ENCODE measurements at regions not wholly inside any gene's neighbourhood (a gene's known extent, or its start where the extent isn't known, plus 50 kb on each side); places are given as distances from the start of the nearest gene placed in this dataset.

DNA sequence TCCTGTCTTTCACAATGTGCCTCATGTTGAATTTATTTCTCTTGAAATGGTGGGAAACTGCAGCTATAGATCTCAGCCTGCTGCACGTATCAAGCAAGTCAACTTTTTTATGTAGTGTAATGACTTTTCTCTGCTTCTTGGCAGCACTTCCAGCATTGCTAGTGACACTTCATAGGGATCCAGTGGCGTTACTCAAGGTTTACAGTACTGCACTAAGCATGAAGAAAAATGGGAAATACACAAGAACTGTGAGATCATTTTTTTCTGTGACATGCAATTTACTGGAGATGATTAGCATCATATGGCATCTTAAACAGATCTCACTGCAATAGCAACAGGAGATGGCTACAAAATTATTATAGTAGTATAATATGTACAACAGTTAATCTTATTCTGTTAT lies 90.9 kb downstream of the POLR1F start:
- DNase-seq: no peak
- Mint-ChIP-seq H3K9me3 (peaks cover 2 to 11% of the 10 kb centered on the region in 2 donors), H3K36me3 (peaks cover under 1% of the 10 kb centered on the region), H3K4me1 (no peaks in the 10 kb centered on the region), H3K4me3 (no peak overlapping the region), H3K27ac (no peak overlapping the region), H3K27me3 (ENCODE audit: low read depth in 2 of 2) (no peaks in the 10 kb centered on the region)
- no peaks in the 10 kb centered on the region for H3K27me3 ChIP-seq (ENCODE audit: control insufficient read depth, insufficient read depth, low read length)
- H3K4me1 ChIP-seq (ENCODE audit: control insufficient read depth, insufficient read depth, low read length): no peaks in the 10 kb centered on the region
- WGBS (ENCODE audit: insufficient coverage): 77% methylated on average over 2 of the region's 2 CpGs
- H3K9me3 ChIP-seq (ENCODE audit: control insufficient read depth, insufficient read depth, low read length): no peaks in the 10 kb centered on the region
- no peak for ATAC-seq
- no peak overlapping the region for H3K27ac ChIP-seq (ENCODE audit: low read length)
- TF ChIP-seq, protein P1, sequence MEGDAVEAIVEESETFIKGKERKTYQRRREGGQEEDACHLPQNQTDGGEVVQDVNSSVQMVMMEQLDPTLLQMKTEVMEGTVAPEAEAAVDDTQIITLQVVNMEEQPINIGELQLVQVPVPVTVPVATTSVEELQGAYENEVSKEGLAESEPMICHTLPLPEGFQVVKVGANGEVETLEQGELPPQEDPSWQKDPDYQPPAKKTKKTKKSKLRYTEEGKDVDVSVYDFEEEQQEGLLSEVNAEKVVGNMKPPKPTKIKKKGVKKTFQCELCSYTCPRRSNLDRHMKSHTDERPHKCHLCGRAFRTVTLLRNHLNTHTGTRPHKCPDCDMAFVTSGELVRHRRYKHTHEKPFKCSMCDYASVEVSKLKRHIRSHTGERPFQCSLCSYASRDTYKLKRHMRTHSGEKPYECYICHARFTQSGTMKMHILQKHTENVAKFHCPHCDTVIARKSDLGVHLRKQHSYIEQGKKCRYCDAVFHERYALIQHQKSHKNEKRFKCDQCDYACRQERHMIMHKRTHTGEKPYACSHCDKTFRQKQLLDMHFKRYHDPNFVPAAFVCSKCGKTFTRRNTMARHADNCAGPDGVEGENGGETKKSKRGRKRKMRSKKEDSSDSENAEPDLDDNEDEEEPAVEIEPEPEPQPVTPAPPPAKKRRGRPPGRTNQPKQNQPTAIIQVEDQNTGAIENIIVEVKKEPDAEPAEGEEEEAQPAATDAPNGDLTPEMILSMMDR (IDR thresholded peaks at IDR 0.05): no peak
- no peak overlapping the region for H3K4me3 ChIP-seq (ENCODE audit: low read length)
- H3K36me3 ChIP-seq (ENCODE audit: control insufficient read depth, insufficient read depth, low read length): no peaks in the 10 kb centered on the region
- intact Hi-C loops (cut with micrococcal nuclease): no loop called here

GRCh38 chr7:19610194-19610943 lies 98.5 kb downstream of the POLR1F start:
- TF ChIP-seq, protein P1 (IDR thresholded peaks at IDR 0.05): no peak
- ATAC-seq: no peak
- no peaks in the 10 kb centered on the region for H3K27me3 ChIP-seq (ENCODE audit: control insufficient read depth, insufficient read depth, low read length)
- Mint-ChIP-seq H3K27me3 (ENCODE audit: low read depth in 2 of 2) (no peaks in the 10 kb centered on the region), H3K27ac (no peak overlapping the region), H3K9me3 (peaks cover 6 to 17% of the 10 kb centered on the region in 2 donors), H3K4me3 (no peak overlapping the region), H3K36me3 (no peaks in the 10 kb centered on the region), H3K4me1 (no peaks in the 10 kb centered on the region)
- intact Hi-C loops (cut with micrococcal nuclease): no loop called here
- H3K36me3 ChIP-seq (ENCODE audit: control insufficient read depth, insufficient read depth, low read length): no peaks in the 10 kb centered on the region
- no peak for DNase-seq
- no peaks in the 10 kb centered on the region for H3K4me1 ChIP-seq (ENCODE audit: control insufficient read depth, insufficient read depth, low read length)
- no peak overlapping the region for H3K4me3 ChIP-seq (ENCODE audit: low read length)
- H3K9me3 ChIP-seq (ENCODE audit: control insufficient read depth, insufficient read depth, low read length): no peaks in the 10 kb centered on the region
- no peak overlapping the region for H3K27ac ChIP-seq (ENCODE audit: low read length)

- Mint-ChIP-seq H3K9me3 (peaks cover 3 to 10% of the 10 kb centered on the region in 2 donors), H3K4me3 (no peak overlapping the region), H3K36me3 (peaks cover 6% of the 10 kb centered on the region), H3K27ac (no peak overlapping the region), H3K27me3 (ENCODE audit: low read depth in 2 of 2) (no peaks in the 10 kb centered on the region), H3K4me1 (no peaks in the 10 kb centered on the region)
- Histone ChIP-seq H3K36me3 (ENCODE audit: control insufficient read depth, insufficient read depth, low read length) (no peaks in the 10 kb centered on the region), H3K4me1 (ENCODE audit: control insufficient read depth, insufficient read depth, low read length) (no peaks in the 10 kb centered on the region), H3K4me3 (ENCODE audit: low read length) (no peak overlapping the region), H3K9me3 (ENCODE audit: control insufficient read depth, insufficient read depth, low read length) (no peaks in the 10 kb centered on the region), H3K27me3 (ENCODE audit: control insufficient read depth, insufficient read depth, low read length) (no peaks in the 10 kb centered on the region), H3K27ac (ENCODE audit: low read length) (no peak overlapping the region)
- 97% methylated on average over 2 of the region's 3 CpGs for WGBS (ENCODE audit: insufficient coverage)
- TF ChIP-seq, protein P1 (IDR thresholded peaks at IDR 0.05): no peak
- ATAC-seq: no peak
- DNase-seq: no peak
- intact Hi-C loops (cut with micrococcal nuclease): no loop called here
Observed at GRCh38 chr7:19589446-19589845, 119.4 kb downstream of the POLR1F start.

GRCh38 chr7:19587291-19587690 lies 121.5 kb downstream of the POLR1F start:
- H3K4me1 Mint-ChIP-seq: no peaks in the 10 kb centered on the region
- H3K27ac Mint-ChIP-seq: no peak overlapping the region

More at GRCh38 chr7:19587291-19587690, 121.5 kb downstream of the POLR1F start:
- Histone ChIP-seq H3K27ac (ENCODE audit: low read length) (no peak overlapping the region), H3K4me1 (ENCODE audit: control insufficient read depth, insufficient read depth, low read length) (no peaks in the 10 kb centered on the region), H3K4me3 (ENCODE audit: low read length) (no peak overlapping the region), H3K27me3 (ENCODE audit: control insufficient read depth, insufficient read depth, low read length) (no peaks in the 10 kb centered on the region), H3K9me3 (ENCODE audit: control insufficient read depth, insufficient read depth, low read length) (no peaks in the 10 kb centered on the region), H3K36me3 (ENCODE audit: control insufficient read depth, insufficient read depth, low read length) (no peaks in the 10 kb centered on the region)
- DNase-seq (no peak), ATAC-seq (no peak)
- TF ChIP-seq, protein P1 (IDR thresholded peaks at IDR 0.05): no peak
- 65% methylated on average over 2 of the region's 2 CpGs for WGBS (ENCODE audit: insufficient coverage)
- intact Hi-C loops (cut with micrococcal nuclease): no loop called here
- Mint-ChIP-seq H3K9me3 (peaks cover 4 to 6% of the 10 kb centered on the region in 2 donors), H3K27me3 (ENCODE audit: low read depth in 2 of 2) (no peaks in the 10 kb centered on the region), H3K36me3 (no peaks in the 10 kb centered on the region), H3K4me3 (no peak overlapping the region)

Data from natural killer cell (primary cell).